ENCODE measurements at regions not wholly inside any gene's neighbourhood (a gene's known extent, or its start where the extent isn't known, plus 50 kb on each side); places are given as distances from the start of the nearest gene placed in this dataset.

- TF ChIP-seq TAF1 (conservative IDR thresholded peaks at IDR 0.05) = no peak
- TF ChIP-seq FOXA1 (IDR thresholded peaks at IDR 0.05) = no peak
- no peak for TF ChIP-seq RXRA (IDR thresholded peaks at IDR 0.05)
- TF ChIP-seq GABPA (IDR thresholded peaks at IDR 0.05 in 1 of 2, conservative IDR thresholded peaks at IDR 0.05 in 1 of 2) = no peak
- no peak for TF ChIP-seq HNF4A (conservative IDR thresholded peaks at IDR 0.05)
- no peak for TF ChIP-seq HNF4G (IDR thresholded peaks at IDR 0.05)
- TF ChIP-seq ZBTB33 (IDR thresholded peaks at IDR 0.05) = no peak
- no peak for TF ChIP-seq EGR1 (IDR thresholded peaks at IDR 0.05; ENCODE audit: low read depth in 2 of 2)
- TF ChIP-seq MAX (IDR thresholded peaks at IDR 0.05) = no peak
- TF ChIP-seq FOXA2 (IDR thresholded peaks at IDR 0.05) = no peak
- Histone ChIP-seq H3K36me3 (ENCODE audit: control insufficient read depth in 4 of 4, insufficient read depth in 3 of 4, low read depth in 1 of 4, low read length in 3 of 4) (no peaks in the 10 kb centered on the region), H3K9ac (ENCODE audit: low read depth in 1 of 2, low read length in 2 of 2) (no peak overlapping the region), H3K27ac (ENCODE audit: low read depth in 1 of 2, low read length in 2 of 2) (no peak overlapping the region), H3K27me3 (ENCODE audit: control insufficient read depth in 4 of 4, insufficient read depth in 4 of 4, low read length in 3 of 4) (no peaks in the 10 kb centered on the region), H3K4me1 (ENCODE audit: control insufficient read depth in 4 of 4, insufficient read depth in 4 of 4, low read length in 3 of 4) (no peaks in the 10 kb centered on the region), H3K4me3 (ENCODE audit: low read depth in 1 of 3, low read length in 3 of 3) (no peak overlapping the region), H3K9me3 (ENCODE audit: control insufficient read depth in 4 of 4, low read length in 3 of 4) (no peaks in the 10 kb centered on the region)
- no peak for DNase-seq (ENCODE audit: low spot score)
- 95% methylated on average over 20 of the region's 20 CpGs for WGBS
These were observed 51.0 kb upstream of the CD93 start for GRCh38 chr20:23136893-23137745.

- Histone ChIP-seq H3K4me1 (ENCODE audit: control insufficient read depth in 4 of 4, insufficient read depth in 4 of 4, low read length in 3 of 4) (no peaks in the 10 kb centered on the region), H3K9me3 (ENCODE audit: control insufficient read depth in 4 of 4, low read length in 3 of 4) (no peaks in the 10 kb centered on the region), H3K9ac (ENCODE audit: low read depth in 1 of 2, low read length in 2 of 2) (no peak overlapping the region), H3K4me3 (ENCODE audit: low read depth in 1 of 3, low read length in 3 of 3) (no peak overlapping the region), H3K27ac (ENCODE audit: low read depth in 1 of 2, low read length in 2 of 2) (no peak overlapping the region), H3K27me3 (ENCODE audit: control insufficient read depth in 4 of 4, insufficient read depth in 4 of 4, low read length in 3 of 4) (no peaks in the 10 kb centered on the region), H3K36me3 (ENCODE audit: control insufficient read depth in 4 of 4, insufficient read depth in 3 of 4, low read depth in 1 of 4, low read length in 3 of 4) (no peaks in the 10 kb centered on the region)
- no peak for DNase-seq (ENCODE audit: low spot score)
- TF ChIP-seq YY1 (IDR thresholded peaks at IDR 0.05) = no peak
- no peak for TF ChIP-seq TAF1 (conservative IDR thresholded peaks at IDR 0.05)
- TF ChIP-seq ATF3 (IDR thresholded peaks at IDR 0.05) = no peak
- TF ChIP-seq FOXA1 (IDR thresholded peaks at IDR 0.05) = no peak
- TF ChIP-seq EGR1 (IDR thresholded peaks at IDR 0.05; ENCODE audit: low read depth in 2 of 2) = no peak
- TF ChIP-seq HNF4A (conservative IDR thresholded peaks at IDR 0.05) = no peak
- TF ChIP-seq FOXA2 (IDR thresholded peaks at IDR 0.05) = no peak
- no peak for TF ChIP-seq MAX (IDR thresholded peaks at IDR 0.05)
- TF ChIP-seq RXRA (IDR thresholded peaks at IDR 0.05) = no peak
- no peak for TF ChIP-seq ZBTB33 (IDR thresholded peaks at IDR 0.05)
- no peak for TF ChIP-seq SP1 (IDR thresholded peaks at IDR 0.05)
- no peak for TF ChIP-seq JUND (IDR thresholded peaks at IDR 0.05)
- TF ChIP-seq GABPA (IDR thresholded peaks at IDR 0.05 in 1 of 2, conservative IDR thresholded peaks at IDR 0.05 in 1 of 2) = no peak
- TF ChIP-seq REST (IDR thresholded peaks at IDR 0.05) = no peak
- no peak for TF ChIP-seq HNF4G (IDR thresholded peaks at IDR 0.05)
- TF ChIP-seq RAD21 (IDR thresholded peaks at IDR 0.05) = no peak
- TF ChIP-seq CTCF (IDR thresholded peaks at IDR 0.05; ENCODE audit: low read depth, low read length, missing input control) = no peak
- TF ChIP-seq NR2F2 (IDR thresholded peaks at IDR 0.05) = no peak
- 83% methylated on average over 8 of the region's 8 CpGs for WGBS
These were observed 49.6 kb upstream of the CD93 start for GRCh38 chr20:23135449-23136420.
